Medulla oblongata (tissue), 1 donor: ENCODE measurements at regions not wholly inside any gene's neighbourhood (a gene's known extent, or its start where the extent isn't known, plus 50 kb on each side); places are given as distances from the start of the nearest gene placed in this dataset.
A peak's percentile ranks its signal among the peaks of the same experiment; 100 is the strongest.

Source experiments
- DNase-seq: peaks from one replicate; pipeline ENCODE4 v3.0.0-alpha.2; 2015; ENCODE audit errors: extremely low spot score

- DNase-seq: no peak
Measured at GRCh38 chr6:126091466-126091865, 105.1 kb downstream of the TRMT11 start.

GRCh38 chr6:126093108-126093507, 106.8 kb downstream of the TRMT11 start:
- DNase-seq: no peak

DNA sequence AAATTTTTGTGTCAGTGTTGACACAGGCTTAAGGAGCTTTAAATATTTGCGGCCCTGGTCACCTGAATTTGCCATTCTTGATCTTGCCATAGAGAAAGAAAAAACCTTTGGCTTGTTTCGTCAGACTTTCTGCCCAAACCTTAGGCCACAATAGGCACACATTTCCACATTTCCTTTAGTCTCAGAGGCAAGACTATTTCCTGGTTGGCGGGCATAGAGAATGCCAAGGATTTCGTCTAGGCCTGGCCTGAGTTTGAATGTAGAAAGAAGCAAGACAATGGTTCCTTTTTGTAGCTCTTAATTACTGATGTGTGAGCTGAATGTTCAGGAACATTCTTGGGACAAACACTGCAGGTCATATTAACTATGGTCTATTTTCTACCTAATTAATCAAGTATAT, 108.1 kb downstream of the TRMT11 start:
- DNase-seq: peak; percentile 44

DNA sequence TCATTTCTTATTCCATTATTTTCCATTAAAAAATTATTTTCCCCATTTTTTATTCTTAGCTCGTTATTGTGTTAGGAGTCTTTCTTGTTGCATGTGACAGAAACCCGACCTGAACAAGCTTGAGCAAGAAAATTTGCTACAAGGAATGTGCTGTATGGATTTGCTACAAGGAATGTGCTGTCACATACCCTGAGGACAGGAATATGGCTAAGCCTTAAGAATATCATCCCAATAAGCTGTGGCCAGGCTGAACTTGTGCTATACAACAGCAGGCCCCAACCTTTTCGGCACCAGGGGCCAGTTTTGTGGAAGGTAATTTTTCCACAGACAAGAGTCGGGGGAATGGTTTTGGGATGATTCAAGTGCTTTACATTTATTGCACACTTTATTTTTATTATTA, 114.0 kb downstream of the TRMT11 start:
- DNase-seq: no peak

GRCh38 chr6:126102358-126102757, 116.0 kb downstream of the TRMT11 start:
- DNase-seq: no peak

- DNase-seq: no peak
Measured at GRCh38 chr6:126103993-126104392, 117.7 kb downstream of the TRMT11 start.

DNA sequence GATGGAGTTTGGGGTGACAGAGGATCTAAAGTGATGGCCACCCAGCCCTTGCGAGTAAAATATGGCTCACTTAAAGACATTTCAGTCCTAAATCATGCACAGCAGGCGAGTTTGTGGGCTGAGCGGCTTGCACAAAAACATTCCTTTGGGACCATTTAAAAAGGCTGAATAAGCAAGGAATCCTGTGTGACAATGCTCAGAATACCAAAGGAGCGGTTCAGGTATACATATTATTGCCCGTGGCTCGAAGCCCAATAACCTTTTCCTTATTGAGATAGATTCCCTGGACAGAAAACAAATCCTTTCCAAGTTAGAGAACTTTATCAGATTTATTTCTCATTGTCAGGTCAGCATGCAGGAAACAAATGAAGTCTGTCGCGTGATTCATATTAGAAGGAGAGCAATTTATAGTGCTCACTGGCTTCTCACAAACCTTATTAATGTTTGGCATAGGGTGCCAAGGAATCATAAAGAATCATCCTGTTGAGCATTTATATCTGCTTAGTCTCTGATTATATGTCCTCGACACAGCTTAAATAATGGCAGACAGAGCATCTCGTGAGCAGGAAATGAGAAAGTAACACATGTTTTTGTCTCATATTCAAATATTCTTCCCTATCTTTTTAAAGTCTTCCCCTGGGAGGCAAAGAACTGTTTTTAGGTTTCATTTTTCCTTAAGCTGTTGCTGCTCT, 121.3 kb downstream of the TRMT11 start:
- DNase-seq: no peak

GRCh38 chr6:126110512-126111270, 124.4 kb downstream of the TRMT11 start:
- no peak for DNase-seq

DNA sequence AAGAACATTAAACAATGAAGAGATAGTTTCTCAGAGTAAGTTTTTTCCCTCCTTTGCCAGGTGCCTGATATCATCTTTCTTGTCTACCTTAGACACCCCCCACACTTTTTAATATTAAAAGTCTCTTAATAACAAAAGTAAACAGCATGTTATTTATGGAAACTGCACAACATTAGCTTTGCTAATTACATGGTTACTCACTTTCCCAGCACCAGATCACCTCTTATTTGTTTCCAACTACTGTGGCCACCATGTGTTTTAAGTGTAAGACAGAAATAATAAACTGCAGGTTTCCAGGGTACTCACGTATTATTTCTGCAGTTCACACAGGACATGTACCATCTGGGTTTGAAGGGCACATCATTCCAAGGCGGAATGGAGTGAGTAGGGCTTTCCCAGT, 125.0 kb downstream of the TRMT11 start:
- no peak for DNase-seq

- no peak for DNase-seq
Measured at GRCh38 chr6:126112171-126112632, 125.9 kb downstream of the TRMT11 start.

DNA sequence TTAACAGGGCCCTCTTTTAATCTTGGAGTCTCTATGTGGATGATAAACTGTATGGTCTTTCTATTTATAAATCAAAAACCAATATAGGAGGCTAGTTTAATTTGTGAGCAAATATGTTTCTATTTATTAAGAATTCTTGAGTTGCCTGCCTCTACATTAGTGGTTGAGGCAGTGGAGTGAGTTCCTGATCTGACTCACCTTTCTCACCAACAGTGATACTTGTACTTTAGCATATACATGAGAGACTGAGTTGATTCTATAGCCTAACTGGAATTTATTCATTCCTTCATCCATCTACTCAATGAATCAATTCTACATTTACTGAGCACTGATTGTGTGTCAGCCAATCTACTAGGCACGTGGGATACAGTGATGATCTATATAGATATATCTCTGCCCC, 126.9 kb downstream of the TRMT11 start:
- DNase-seq: no peak

- DNase-seq: no peak
Measured at GRCh38 chr6:126117251-126117650, 130.9 kb downstream of the TRMT11 start.

GRCh38 chr6:126118058-126118755, 131.9 kb downstream of the TRMT11 start:
- DNase-seq: no peak

DNA sequence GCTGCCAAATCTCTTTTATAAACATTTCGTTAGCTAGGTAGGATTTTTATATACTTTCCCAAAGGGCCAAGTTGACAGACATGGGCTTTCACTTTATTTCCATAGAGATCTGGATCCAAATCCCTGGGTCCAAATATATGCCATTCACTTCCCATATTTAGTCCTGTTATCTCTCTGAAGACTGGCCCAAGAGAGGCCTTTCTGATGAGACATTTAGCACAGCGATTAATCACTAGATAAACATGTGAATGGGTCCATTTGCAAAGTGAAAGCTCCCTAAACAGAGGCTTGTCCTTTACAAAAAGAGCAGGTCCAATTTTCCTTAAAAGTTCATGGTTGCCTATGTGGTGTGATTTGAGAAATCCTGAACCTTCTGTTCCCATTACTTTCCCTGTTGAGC, 132.6 kb downstream of the TRMT11 start:
- DNase-seq: no peak

DNA sequence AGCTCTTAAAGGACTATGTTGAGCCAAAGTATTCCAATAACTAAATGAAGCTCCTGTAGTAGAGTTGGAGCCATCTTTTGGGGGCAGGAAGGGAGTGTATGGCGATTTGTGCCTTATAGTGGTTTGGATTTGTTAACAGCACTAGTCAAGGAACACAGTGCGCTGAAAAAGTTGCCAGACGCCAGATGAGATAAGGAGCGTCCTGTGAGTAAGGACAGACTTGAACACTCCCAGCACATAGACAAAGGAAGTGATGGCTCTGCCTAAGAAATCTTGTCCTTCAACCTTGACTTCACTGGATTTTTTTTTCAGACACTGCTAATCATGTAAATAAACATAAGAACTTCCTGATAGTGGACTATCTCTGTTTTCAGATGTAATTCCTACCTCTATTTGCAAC, 136.9 kb downstream of the TRMT11 start:
- DNase-seq: no peak

DNA sequence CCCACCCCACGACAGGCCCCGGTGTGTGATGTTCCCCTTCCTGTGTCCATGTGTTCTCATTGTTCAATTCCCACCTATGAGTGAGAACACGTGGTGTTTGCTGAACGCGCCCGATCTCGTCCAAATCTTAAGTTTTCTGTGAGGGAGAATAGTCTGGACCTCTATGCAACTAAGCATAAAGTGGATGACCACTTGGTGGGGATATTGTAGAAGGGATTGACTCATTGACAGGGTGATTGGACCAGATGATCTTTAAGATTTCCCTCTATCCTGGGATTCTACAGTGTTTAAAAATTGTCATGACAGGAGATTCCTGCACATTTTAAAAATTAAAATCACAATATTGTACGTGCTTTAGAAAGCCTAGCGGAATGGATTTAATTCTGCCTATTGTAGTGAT, 141.3 kb downstream of the TRMT11 start:
- DNase-seq: peak; percentile 20

DNA sequence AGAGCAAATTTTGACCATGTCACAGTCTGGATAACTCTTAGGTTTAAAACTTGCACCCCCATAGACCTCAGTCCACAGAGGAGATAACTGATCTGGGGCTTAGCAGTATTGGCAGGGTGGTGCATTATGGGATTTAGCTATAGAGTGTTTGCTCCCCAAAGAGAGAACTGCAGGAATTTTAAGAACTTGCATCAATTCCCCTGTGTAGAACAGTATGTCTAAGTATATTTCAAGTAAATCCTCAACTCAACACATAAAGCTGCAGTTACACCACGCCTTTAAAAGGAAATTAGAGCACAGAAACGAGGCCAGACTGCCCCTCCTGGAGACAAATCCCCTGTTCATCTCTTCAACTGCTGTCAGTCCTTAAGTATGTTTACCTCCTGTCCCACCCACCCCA, 144.9 kb downstream of the TRMT11 start:
- no peak for DNase-seq

DNA sequence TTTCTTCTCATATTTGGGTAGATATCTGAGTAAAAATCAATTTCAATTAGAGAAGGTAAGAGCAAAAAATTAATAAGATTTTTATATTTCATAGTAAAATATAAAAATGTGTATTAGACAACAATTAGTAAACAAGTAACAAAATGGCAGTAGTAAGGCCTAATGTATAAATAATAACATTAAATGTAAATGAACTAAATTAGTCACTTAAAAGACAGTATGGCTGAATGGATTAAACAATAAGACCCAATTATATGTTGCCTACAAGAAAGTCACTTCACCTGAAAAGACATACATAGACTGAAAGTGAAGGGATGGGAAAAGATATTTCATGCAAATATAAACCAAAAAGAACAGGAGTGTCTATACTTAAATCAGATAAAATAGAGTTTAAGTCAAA, 147.6 kb downstream of the TRMT11 start:
- DNase-seq: no peak

GRCh38 chr6:126134491-126134890, 148.2 kb downstream of the TRMT11 start:
- no peak for DNase-seq

DNA sequence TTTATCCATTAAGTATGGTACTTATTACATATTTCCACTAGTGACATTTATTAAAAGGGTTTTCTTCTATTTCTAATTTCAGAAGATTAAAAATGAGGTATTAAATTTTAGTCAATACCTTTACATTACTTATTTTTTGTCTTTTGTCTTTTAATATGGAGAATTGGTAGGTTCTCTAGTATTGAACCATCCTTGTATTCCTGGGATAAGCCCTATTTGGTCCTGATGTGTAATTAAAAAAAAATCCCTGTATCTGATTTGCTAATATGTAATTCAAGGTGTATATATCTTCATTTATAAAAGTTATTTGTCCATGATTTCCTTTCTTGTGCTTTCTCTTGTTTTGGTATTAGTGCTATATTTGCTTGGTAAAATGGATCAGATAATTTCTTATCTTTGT, 153.7 kb downstream of the TRMT11 start:
- no peak for DNase-seq

DNA sequence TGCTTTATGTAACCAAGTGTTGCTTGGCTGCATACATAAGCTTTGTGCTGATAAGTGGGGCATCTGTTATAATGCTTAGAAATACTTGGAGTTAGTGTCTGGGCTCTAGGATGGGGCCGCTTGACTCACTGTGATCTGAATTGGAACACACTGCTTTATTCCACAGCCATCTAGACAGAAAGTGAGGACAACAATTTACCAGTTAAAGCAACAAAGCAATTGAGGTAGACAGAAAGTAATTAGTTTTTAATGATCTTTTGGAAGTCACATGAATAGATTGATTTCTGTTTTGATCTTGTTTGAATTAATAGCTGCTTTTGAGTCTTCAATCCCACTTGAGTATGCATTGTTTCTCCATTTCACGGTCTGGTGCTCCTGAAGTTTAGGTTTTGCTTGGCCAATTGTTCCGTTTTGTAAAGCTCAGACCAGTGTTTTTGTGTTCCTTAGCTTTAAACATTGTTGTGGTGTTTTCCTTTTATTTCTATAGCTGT, 157.5 kb downstream of the TRMT11 start:
- DNase-seq: peak; percentile 33

DNA sequence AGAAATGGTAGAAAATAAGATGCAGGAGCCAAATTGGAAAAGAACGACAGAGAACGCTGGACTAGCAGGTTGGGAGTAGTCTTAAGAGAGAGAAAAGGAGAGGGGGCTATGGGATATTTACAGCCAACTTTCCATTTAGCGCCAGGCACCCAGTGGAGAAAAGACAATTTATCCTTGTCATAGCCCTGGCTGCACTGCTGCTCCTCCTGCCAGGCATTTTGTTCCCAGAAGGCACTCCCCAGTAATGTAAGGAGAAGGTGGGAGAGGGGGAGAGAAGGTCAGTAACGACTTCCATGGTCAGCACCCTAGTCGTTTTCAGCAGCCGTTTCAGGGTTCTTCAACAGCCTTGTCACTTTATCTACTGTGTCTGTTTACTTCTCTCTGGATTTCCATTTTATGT, 159.0 kb downstream of the TRMT11 start:
- peak; percentile 17 for DNase-seq
